ENCODE measurements at regions not wholly inside any gene's neighbourhood (a gene's known extent, or its start where the extent isn't known, plus 50 kb on each side); places are given as distances from the start of the nearest gene placed in this dataset.

DNA sequence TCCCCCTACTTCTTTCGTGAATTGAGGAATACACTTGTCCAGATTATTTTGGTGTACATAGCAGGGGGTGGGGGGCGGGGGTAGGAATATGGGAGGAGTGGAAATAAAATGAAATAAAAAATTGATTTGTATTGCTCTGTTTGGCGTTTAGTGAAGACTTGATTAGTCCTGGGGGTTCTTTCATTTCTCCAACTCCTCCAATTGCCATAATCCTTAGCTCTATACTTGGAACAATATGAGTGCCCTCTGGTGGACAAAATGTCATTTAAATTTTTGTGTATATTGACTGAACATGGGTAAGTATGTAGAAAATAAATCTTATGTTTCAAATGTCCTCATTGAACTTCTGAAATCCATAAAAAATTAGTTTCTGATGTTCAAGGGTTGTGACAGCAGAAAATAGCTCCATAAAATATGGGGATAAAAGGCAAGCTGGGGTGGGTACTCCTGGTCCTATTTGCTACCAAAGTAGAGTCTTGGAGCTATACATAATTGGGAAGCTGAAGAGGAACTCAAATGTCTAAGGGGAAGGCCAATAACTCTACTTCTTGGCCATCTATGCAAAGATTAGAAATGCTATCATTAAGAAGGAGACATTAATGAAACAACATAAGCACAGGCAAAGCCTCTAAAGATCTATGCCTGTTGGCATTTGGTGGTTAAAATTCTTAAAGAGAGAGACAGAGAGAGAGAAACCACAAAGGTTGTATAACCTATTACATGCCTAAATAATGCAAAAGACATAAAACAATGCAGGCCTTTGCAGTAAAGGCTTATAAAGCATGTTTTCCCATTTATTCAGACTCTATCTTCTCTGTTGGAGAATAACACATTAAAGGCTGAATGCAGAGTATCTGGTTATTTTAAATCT, 421.6 kb downstream of the METTL15 start:
- ATAC-seq: no peak
- intact Hi-C loops (cut with DNase I): loop anchor here (5.0 to 10.0 kb wide), 2 partner anchors 827 to 835 kb away; partner anchors contain the start of gene BDNF (in 1 of the 2)
- no peak for DNase-seq

- ATAC-seq: no peak
- no peak for DNase-seq
- intact Hi-C loops (cut with DNase I): loop anchor here in 1 of 2 donors (5.0 kb wide), 1 partner anchor 827 kb away; the partner anchor contains the start of gene BDNF
These were observed 420.9 kb downstream of the METTL15 start for GRCh38 chr11:28529046-28529445.

- DNase-seq (no peak), ATAC-seq (no peak)
- intact Hi-C loops (cut with DNase I): loop anchor here in 1 of 2 donors (5.0 kb wide), 1 partner anchor 826 kb away; the partner anchor contains the start of gene BDNF
These were observed 420.0 kb downstream of the METTL15 start for GRCh38 chr11:28528217-28528616.

- DNase-seq (no peak), ATAC-seq (no peak)
- intact Hi-C loops (cut with DNase I): loop anchor here in 1 of 2 donors (5.0 kb wide), 1 partner anchor 824 kb away; the partner anchor contains the start of gene BDNF
These were observed 418.2 kb downstream of the METTL15 start for GRCh38 chr11:28526406-28526751.

DNA sequence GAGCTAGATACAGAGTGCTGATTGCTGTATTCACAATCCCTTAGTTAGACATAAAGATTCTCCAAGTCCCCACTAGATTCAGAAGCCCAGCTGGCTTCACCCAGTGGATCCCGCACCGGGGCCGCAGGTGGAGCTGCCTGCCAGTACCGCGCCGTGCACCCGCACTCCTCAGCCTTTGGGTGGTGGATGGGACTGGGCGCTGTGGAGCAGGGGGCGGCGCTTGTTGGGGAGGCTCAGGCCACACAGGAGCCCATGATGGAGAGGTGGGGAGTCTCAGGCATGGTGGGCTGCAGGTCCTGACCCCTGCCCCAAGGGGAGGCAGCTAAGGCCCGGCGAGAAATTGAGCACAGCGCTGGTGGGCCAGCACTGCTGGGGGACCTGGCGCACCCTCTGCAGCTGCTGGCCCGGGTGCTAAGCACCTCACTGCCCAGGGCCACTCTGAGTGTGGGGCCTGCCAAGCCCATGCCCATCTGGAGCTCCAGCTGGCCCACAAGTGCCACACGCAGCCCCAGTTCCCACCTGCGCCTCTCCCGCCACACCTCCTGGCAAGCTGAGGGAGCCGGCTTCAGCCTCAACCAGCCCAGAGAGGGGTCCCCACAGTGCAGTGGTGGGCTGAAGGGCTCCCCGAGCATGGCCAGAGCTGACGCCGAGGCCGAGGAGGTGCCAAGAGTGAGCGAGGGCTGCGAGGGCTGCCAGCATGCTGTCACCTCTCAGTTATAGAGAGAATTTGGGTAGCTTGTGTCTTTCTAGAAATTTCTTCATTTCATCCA, 417.6 kb downstream of the METTL15 start:
- intact Hi-C loops (cut with DNase I): loop anchor here in 1 of 2 donors (5.0 kb wide), 1 partner anchor 824 kb away; the partner anchor contains the start of gene BDNF
- DNase-seq (no peak), ATAC-seq (no peak)

- DNase-seq (no peak), ATAC-seq (no peak)
- intact Hi-C loops (cut with DNase I): no loop called here
These were observed 415.9 kb downstream of the METTL15 start for GRCh38 chr11:28524098-28524497.

DNA sequence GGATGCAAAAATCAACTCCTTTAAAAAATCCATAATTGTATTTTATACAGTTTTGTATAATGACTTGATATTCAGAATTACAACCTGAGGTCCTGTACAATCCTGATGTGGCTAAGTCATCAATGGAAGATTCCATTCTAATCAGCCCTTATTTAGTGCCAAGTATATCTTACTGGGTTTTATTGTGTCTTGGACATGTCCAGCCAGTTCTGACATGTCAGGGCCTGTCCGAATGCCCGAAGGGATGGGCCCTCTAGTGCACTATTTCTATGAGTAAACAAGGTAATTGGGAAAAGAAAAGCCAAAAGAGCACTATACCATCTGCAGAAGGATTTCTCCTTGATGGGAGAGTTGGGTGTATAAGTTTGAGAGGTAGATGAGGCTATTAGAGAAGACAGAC, 412.9 kb downstream of the METTL15 start:
- intact Hi-C loops (cut with DNase I): no loop called here
- DNase-seq (no peak), ATAC-seq (no peak)

DNA sequence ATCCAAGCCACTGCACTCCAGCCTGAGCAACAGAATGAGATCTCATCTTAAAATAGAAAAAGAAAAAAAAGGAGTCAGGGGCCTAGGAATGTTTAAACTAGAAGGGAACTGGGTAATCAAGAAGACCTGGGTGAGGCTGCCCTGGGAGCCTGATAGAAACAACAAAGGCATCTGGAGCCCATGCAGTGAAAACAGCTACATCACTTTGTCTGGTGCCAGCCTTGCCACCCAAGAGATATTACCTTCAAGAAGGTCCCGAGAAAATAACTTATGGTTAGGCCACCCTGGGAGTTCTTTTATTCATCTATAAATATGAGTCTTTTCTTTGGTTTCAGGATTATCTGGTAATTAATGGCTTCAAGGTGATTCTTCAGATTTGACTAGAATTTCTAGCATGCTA, 412.1 kb downstream of the METTL15 start:
- intact Hi-C loops (cut with DNase I): no loop called here
- ATAC-seq (no peak), DNase-seq (no peak)

DNA sequence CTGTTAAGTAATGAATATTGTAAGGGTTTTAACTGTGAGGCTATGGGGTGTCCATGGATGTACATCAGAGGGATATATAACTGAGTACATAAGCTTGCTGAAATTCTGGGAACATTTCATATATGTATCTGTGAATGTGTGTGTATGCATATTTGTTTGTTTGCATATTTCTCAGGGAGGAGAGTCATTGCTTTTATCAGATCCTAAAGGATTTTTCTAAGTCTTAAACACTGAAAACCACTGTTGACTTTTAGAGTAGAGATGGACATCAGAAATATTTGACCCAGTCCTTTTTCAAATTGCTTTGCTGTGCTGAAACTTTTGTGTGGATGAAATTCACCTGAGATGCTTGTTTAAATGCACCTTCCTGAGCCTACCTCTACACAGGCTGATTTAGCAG, 410.6 kb downstream of the METTL15 start:
- ATAC-seq (no peak), DNase-seq (no peak)
- intact Hi-C loops (cut with DNase I): no loop called here

GRCh38 chr11:28517621-28518020, 409.4 kb downstream of the METTL15 start:
- intact Hi-C loops (cut with DNase I): no loop called here
- no peak for DNase-seq
- ATAC-seq: no peak

GRCh38 chr11:28514391-28514790, 406.2 kb downstream of the METTL15 start:
- intact Hi-C loops (cut with DNase I): no loop called here
- ATAC-seq: no peak
- no peak for DNase-seq

DNA sequence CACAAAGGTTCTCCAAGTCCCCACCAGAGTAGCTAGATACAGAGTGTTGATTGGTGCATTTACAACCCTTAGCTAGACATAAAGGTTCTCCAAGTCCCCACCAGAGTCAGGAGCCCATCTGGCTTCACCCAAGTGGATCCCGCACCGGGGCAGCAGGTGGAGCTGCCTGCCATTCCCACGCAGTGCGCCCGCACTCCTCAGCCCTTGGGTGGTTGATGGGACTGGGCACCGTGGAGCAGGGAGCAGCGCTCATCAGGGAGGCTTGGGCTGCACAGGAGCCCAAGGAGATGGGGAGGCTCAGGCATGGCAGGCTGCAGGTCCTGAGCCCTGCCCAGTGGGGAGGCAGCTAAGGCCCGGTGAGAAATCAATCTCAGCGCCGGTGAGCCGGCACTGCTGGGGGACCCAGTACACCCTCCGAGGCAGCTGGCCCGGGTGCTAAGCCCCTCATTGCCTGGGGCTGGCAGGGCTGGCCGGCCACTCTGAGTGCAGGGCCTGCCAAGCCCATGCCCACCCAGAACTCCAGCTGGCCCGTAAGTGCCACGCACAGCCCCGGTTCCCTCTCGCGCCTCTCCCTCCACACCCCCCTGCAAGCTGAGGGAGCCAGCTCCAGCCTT, 404.1 kb downstream of the METTL15 start:
- no peak for DNase-seq
- ATAC-seq: no peak
- intact Hi-C loops (cut with DNase I): no loop called here

GRCh38 chr11:28505232-28505631, 397.0 kb downstream of the METTL15 start:
- no peak for ATAC-seq
- intact Hi-C loops (cut with DNase I): no loop called here
- DNase-seq: no peak

DNA sequence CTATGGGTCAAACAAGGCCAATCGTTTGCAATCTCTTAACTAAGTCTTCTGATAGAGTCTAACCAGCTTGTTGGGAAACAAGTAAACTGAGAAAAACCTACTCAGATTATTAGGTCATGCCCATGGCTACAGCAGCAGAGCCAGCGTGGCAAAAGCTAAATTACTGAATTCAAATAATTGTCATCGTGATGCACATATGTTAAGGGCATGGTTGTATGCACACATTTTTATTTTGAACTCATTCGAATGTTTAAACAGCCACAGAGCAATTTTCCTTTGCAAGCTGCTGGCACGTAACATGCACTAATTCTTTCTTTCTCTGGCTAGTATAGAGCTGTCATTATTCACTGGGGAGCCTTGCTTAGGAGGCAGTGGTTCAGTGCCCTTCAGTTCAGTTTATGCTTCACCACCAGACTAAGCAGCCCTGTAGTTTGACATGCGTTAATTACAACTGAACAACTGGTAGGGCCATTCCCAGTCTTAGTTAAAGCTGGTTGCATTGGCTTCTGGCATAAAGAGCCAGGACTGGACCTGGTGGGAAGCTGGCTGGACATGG, 396.4 kb downstream of the METTL15 start:
- intact Hi-C loops (cut with DNase I): no loop called here
- DNase-seq (no peak), ATAC-seq (no peak)

DNA sequence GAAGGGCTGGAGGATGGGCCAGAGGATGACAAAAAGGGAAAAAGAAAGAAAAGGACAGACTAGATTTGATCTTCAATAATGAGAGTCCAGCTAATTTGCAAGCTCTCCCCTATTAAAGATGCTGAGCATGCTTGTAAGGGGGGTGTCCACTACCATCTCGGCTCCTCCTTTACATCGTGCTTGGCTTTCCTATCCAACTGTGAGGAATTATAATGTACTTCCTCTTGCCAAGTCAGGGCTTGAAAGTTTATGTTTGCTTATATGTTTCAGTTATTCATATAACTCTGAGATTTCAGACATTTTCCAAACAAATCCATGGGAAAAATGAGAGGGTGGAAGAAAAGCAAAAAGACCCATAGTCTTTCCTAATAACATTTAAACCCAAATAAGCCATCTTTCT, 387.1 kb downstream of the METTL15 start:
- intact Hi-C loops (cut with DNase I): no loop called here
- ATAC-seq: no peak

DNA sequence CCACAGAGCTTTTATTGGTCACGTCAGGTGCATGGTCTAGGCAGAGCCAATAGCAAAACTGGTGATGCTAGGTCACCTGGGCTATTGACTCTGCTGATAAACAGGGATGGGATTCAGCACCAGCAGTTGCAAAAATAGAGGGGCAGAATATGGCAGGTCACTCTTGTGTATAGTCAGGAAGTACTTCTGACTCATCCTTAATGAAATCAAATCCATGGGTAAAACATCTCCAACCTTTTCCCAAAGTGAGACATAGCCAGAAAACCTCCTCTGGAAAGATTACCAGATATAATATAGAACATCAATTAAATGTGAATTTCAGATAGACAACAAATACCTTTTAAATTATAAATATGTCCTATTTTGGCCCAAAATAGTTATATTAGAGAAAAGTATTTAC, 383.2 kb downstream of the METTL15 start:
- intact Hi-C loops (cut with DNase I): no loop called here
- ATAC-seq (no peak), DNase-seq (no peak)

More for the DNA sequence above, 387.1 kb downstream of the METTL15 start:
- DNase-seq: no peak

GRCh38 chr11:28490773-28491382, 382.7 kb downstream of the METTL15 start:
- intact Hi-C loops (cut with DNase I): no loop called here
- peak in 1 of 2 donors; percentile 61 for ATAC-seq
- no peak for DNase-seq

DNA sequence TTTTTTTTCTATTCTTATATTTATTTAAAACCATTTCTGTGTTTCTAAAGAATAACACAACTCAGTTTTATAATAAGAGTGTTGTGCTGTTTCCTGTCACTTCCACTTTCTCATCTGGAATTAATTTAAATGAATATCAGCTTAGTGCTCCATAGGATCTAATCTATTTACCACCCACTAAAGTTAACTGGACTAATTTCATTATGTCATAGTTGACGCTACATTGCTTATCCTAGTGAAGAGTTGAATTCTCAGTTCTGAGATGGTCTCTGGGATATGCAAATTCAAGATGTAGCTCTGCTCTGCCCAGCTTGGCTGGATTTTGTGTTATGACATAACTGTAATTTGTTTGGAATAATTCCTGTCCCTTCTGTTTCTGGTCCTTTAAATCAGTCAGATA, 380.1 kb downstream of the METTL15 start:
- no peak for DNase-seq
- intact Hi-C loops (cut with DNase I): no loop called here
- no peak for ATAC-seq
